ENCODE measurements at regions not wholly inside any gene's neighbourhood (a gene's known extent, or its start where the extent isn't known, plus 50 kb on each side); places are given as distances from the start of the nearest gene placed in this dataset.

DNA sequence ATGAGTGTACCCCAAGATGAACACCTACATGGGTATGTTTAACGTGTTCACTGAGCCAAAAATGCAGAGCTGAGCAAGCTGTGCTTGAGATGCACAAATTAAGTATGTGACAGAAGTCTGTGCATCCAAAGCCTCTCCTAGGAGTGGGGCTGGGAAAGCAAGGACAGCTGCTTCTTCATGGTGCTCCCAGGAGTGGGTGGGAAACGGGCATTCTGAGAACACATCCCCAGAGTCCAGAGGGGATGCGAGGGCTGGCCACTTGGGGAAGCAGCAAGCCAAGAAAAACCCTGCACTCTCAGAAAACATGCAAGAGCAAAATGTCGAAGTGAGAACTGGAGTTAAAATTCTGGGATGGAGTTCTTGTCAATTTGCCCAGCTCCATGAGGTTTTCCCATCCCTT is 414.3 kb downstream of the BCAT1 start:
- no peaks in the 10 kb centered on the region for H3K4me1 ChIP-seq

DNA sequence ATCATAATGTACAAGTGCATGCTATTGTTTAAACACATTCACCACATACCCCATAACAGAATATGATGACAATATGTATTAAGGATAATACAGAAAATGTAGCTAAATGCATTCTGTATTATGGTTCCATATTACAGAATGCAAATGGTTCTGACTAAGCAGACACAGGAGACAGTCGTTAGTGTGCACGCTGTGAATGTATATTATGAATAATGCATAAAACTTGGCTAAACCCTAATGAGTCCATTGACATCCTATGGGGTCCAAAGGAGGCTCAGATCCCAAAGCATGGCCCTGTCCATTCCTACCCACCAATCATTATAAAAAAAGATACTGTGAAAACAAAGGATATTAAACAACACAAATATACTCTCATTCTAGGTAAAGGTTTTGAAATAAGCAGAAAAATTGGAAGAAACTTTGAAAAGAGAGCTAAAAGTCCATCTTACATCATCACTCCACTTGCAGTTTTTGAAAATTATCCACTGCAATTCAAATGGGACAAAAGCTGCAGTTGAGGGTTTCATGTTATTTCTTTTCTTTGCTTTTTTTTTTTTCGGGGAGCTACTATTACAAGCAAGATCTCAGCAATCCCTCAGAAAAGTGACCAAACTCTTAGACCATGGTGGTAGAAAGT is 415.1 kb downstream of the BCAT1 start:
- Histone ChIP-seq H3K27me3 (replicated peaks in 1 of 7) (no peaks in the 10 kb centered on the region), H3K4me3 (no peak overlapping the region), H3K9me3 (no peaks in the 10 kb centered on the region), H3K36me3 (no peaks in the 10 kb centered on the region), H3K4me1 (no peaks in the 10 kb centered on the region), H3K27ac (no peak overlapping the region)
- intact Hi-C loops (cut with DNase I; ENCODE audit: low total_unique reads): no loop called here
- DNase-seq: no peak
- WGBS, 5 donors: 82 to 95% (median 85%) methylated on average over 3 of the region's 3 CpGs
- TF ChIP-seq POLR2AphosphoS5 (IDR thresholded peaks at IDR 0.05) (no peak), POLR2A (IDR thresholded peaks at IDR 0.05) (no peak)
- TF ChIP-seq, protein P1, sequence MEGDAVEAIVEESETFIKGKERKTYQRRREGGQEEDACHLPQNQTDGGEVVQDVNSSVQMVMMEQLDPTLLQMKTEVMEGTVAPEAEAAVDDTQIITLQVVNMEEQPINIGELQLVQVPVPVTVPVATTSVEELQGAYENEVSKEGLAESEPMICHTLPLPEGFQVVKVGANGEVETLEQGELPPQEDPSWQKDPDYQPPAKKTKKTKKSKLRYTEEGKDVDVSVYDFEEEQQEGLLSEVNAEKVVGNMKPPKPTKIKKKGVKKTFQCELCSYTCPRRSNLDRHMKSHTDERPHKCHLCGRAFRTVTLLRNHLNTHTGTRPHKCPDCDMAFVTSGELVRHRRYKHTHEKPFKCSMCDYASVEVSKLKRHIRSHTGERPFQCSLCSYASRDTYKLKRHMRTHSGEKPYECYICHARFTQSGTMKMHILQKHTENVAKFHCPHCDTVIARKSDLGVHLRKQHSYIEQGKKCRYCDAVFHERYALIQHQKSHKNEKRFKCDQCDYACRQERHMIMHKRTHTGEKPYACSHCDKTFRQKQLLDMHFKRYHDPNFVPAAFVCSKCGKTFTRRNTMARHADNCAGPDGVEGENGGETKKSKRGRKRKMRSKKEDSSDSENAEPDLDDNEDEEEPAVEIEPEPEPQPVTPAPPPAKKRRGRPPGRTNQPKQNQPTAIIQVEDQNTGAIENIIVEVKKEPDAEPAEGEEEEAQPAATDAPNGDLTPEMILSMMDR (IDR thresholded peaks at IDR 0.05 in 8 of 11, conservative IDR thresholded peaks at IDR 0.05 in 3 of 11): no peak

More for the DNA sequence above, 414.3 kb downstream of the BCAT1 start:
- H3K36me3 ChIP-seq: no peaks in the 10 kb centered on the region
- no peak overlapping the region for H3K4me3 ChIP-seq
- 52 to 88% (median 75%) methylated on average over 4 of the region's 4 CpGs for WGBS, 5 donors
- no peaks in the 10 kb centered on the region for H3K9me3 ChIP-seq
- TF ChIP-seq POLR2AphosphoS5 (IDR thresholded peaks at IDR 0.05) (no peak), POLR2A (IDR thresholded peaks at IDR 0.05) (no peak)
- TF ChIP-seq, protein P1 (IDR thresholded peaks at IDR 0.05 in 8 of 11, conservative IDR thresholded peaks at IDR 0.05 in 3 of 11): no peak
- H3K27me3 ChIP-seq (replicated peaks in 1 of 7): no peaks in the 10 kb centered on the region
- no peak for DNase-seq
- intact Hi-C loops (cut with DNase I; ENCODE audit: low total_unique reads): no loop called here
- peak overlapping the region in 5 of 8 donors; percentile 1 to 62 (median 39) for H3K27ac ChIP-seq

DNA sequence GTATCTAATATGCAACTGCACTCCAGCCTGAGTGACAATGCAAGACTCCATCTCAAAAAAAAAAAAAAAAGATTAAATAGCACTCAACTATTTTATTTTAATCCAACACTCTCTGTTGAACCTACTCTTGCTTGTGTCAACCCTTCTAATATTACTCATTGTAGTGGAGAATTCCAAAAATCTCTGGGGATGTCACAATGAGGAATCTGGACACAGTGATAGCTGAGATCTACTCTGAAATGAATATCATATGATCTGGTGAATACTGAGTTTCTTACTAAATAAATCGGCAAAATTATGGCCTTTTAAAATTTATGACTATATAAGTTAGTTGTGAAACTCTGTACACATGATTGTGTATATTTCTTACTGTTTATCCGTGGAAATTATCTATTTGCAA is 418.2 kb downstream of the BCAT1 start:
- intact Hi-C loops (cut with DNase I; ENCODE audit: low total_unique reads): no loop called here

DNA sequence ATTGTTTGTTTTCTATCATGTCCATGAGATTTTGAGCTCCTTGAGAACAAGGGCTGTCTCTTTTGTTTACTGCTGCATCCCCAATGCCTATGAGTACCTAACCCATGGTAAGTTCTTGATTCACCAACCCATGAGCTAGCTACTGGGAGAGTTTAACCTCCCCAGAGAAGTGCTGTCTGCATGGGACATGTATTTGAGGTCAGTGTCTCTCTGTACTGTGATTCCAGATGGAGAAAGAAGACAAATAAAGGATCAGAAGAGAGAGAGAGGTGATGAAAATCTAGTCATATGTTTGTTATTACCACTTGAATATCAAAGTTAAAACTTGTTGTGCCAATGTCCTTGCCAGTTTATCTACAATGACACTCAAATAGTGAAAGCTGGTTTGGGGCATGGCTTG is 421.8 kb downstream of the BCAT1 start:
- no peak overlapping the region for H3K4me3 ChIP-seq
- no peaks in the 10 kb centered on the region for H3K27me3 ChIP-seq (replicated peaks in 1 of 7)
- DNase-seq: no peak
- H3K9me3 ChIP-seq: peaks cover 0 to 19% (median under 1%) of the 10 kb centered on the region in 8 donors
- intact Hi-C loops (cut with DNase I; ENCODE audit: low total_unique reads): no loop called here
- TF ChIP-seq, protein P1 (IDR thresholded peaks at IDR 0.05 in 8 of 11, conservative IDR thresholded peaks at IDR 0.05 in 3 of 11): no peak
- no peak overlapping the region for H3K27ac ChIP-seq
- no peaks in the 10 kb centered on the region for H3K36me3 ChIP-seq
- no peaks in the 10 kb centered on the region for H3K4me1 ChIP-seq

More for the DNA sequence above, 418.2 kb downstream of the BCAT1 start:
- DNase-seq: no peak
- Histone ChIP-seq H3K27me3 (replicated peaks in 1 of 7) (no peaks in the 10 kb centered on the region), H3K4me1 (no peaks in the 10 kb centered on the region), H3K9me3 (no peaks in the 10 kb centered on the region), H3K4me3 (no peak overlapping the region), H3K36me3 (no peaks in the 10 kb centered on the region), H3K27ac (no peak overlapping the region)
- TF ChIP-seq POLR2A (IDR thresholded peaks at IDR 0.05): no peak
- TF ChIP-seq POLR2AphosphoS5 (IDR thresholded peaks at IDR 0.05): no peak
- TF ChIP-seq, protein P1 (IDR thresholded peaks at IDR 0.05 in 8 of 11, conservative IDR thresholded peaks at IDR 0.05 in 3 of 11): no peak
- WGBS, 5 donors: 72 to 89% (median 87%) methylated on average over 2 of the region's 2 CpGs

Measured in spleen (tissue), 11 donors.